HS-5 (cell line): ENCODE measurements at regions not wholly inside any gene's neighbourhood (a gene's known extent, or its start where the extent isn't known, plus 50 kb on each side); places are given as distances from the start of the nearest gene placed in this dataset.

Experiments used
- DNase-seq: peaks from one replicate; pipeline ENCODE4 v3.0.0-alpha.2; 2012; ENCODE audit warnings: low read depth

- no peak for DNase-seq
These were observed 90.3 kb downstream of the DIRAS2 start for GRCh38 chr9:90552317-90552716.

- no peak for DNase-seq
These were observed 87.1 kb downstream of the DIRAS2 start for GRCh38 chr9:90555351-90556057.

GRCh38 chr9:90556897-90557675 lies 85.5 kb downstream of the DIRAS2 start:
- no peak for DNase-seq

- no peak for DNase-seq
These were observed 83.2 kb downstream of the DIRAS2 start for GRCh38 chr9:90559075-90560073.
